GM12878 (cell line): ENCODE measurements at regions not wholly inside any gene's neighbourhood (a gene's known extent, or its start where the extent isn't known, plus 50 kb on each side); places are given as distances from the start of the nearest gene placed in this dataset.
A peak's percentile ranks its signal among the peaks of the same experiment; 100 is the strongest.

Experiments used
- ATF7 ChIP-seq: fragments of 450-650 bp; IDR thresholded peaks from 2 replicates; pipeline ENCODE4 v1.6.1; 2016; ENCODE audit warnings: low read depth, mild to moderate bottlenecking
- BHLHE40 ChIP-seq, 2 experiments: fragments of 450-650 bp in 1 of 2; IDR thresholded peaks; 2 replicates each; pipeline ENCODE4 v1.6.1; 2011 to 2017; ENCODE audit warnings: low read depth in 2 of 2, borderline replicate concordance in 1 of 2, improper control_type of control experiment in 1 of 2, low read length in 1 of 2, mild to moderate bottlenecking in 1 of 2
- CEBPZ ChIP-seq: fragments of 150-350 bp; IDR thresholded peaks from 2 replicates; pipeline ENCODE4 v1.6.1; 2016; ENCODE audit warnings: low read depth, low read length
- CREB1 ChIP-seq: IDR thresholded peaks from 2 replicates; pipeline ENCODE4 v1.6.1; 2012; ENCODE audit warnings: low read depth, mild to moderate bottlenecking, inconsistent platforms
- CREM ChIP-seq: IDR thresholded peaks from 2 replicates; pipeline ENCODE4 v1.6.1; 2014; ENCODE audit warnings: antibody characterized with exemption, low read depth
- EGR1 ChIP-seq, 2 experiments: IDR thresholded peaks; 1 replicate in 1 of 2; 2 replicates in 1 of 2; pipeline ENCODE4 v1.6.1; 2011 to 2012; ENCODE audit warnings: low read depth in 2 of 2, low read length in 2 of 2, borderline replicate concordance in 1 of 2, mild to moderate bottlenecking in 1 of 2, moderate library complexity in 1 of 2
- EP300 ChIP-seq, 2 experiments: fragments of 150-350 bp in 1 of 2; IDR thresholded peaks; 2 replicates each; pipeline ENCODE4 v1.6.1; 2011 to 2012; ENCODE audit warnings: low read depth in 2 of 2, low read length in 2 of 2, borderline replicate concordance in 1 of 2, improper control_type of control experiment in 1 of 2, inconsistent platforms in 1 of 2; ENCODE audit not compliant: control insufficient read depth in 1 of 2
- JUNB ChIP-seq: IDR thresholded peaks from 2 replicates; pipeline ENCODE4 v1.6.1; 2016; ENCODE audit warnings: antibody characterized with exemption, mild to moderate bottlenecking
- JUND ChIP-seq: IDR thresholded peaks from 2 replicates; pipeline ENCODE4 v1.6.1; 2012; ENCODE audit warnings: low read depth, mild to moderate bottlenecking, low read length, improper control_type of control experiment, moderate library complexity
- MEF2B ChIP-seq: fragments of 450-650 bp; IDR thresholded peaks from 2 replicates; pipeline ENCODE4 v1.6.1; 2018; ENCODE audit warnings: mild to moderate bottlenecking, moderate library complexity; ENCODE audit not compliant: partially characterized antibody, poor library complexity, severe bottlenecking
- MXI1 ChIP-seq: fragments of 150-350 bp; IDR thresholded peaks from 2 replicates; pipeline ENCODE4 v1.6.1; 2011; ENCODE audit warnings: low read depth, mild to moderate bottlenecking, inconsistent platforms, low read length, improper control_type of control experiment
- NFXL1 ChIP-seq: fragments of 450-650 bp; IDR thresholded peaks from 2 replicates; pipeline ENCODE4 v1.6.1; 2017; ENCODE audit warnings: antibody characterized with exemption, mild to moderate bottlenecking, borderline replicate concordance
- NFYB ChIP-seq: IDR thresholded peaks from 2 replicates; pipeline ENCODE4 v1.6.1; 2011; ENCODE audit warnings: low read depth, mild to moderate bottlenecking, low read length, improper control_type of control experiment, moderate library complexity; ENCODE audit not compliant: insufficient read depth
- NKRF ChIP-seq: fragments of 450-650 bp; conservative IDR thresholded peaks from 2 replicates; pipeline ENCODE4 v1.6.1; 2017; ENCODE audit warnings: mild to moderate bottlenecking, moderate library complexity
- NR2C2 ChIP-seq: IDR thresholded peaks from 2 replicates; pipeline ENCODE4 v1.6.1; 2011; ENCODE audit warnings: borderline replicate concordance, low read depth; ENCODE audit not compliant: control insufficient read depth, insufficient read length
- NR2F1 ChIP-seq: fragments of 450-650 bp; conservative IDR thresholded peaks from 2 replicates; pipeline ENCODE4 v1.6.1; 2017; ENCODE audit warnings: mild to moderate bottlenecking
- PAX5 ChIP-seq: IDR thresholded peaks from 2 replicates; pipeline ENCODE4 v1.6.1; 2011; ENCODE audit warnings: low read depth, low read length, borderline replicate concordance
- RELA ChIP-seq: fragments of 450-650 bp; IDR thresholded peaks from 2 replicates; pipeline ENCODE4 v1.8.0; 2014; ENCODE audit warnings: borderline replicate concordance; ENCODE audit not compliant: partially characterized antibody
- RFX5 ChIP-seq: IDR thresholded peaks from 2 replicates; pipeline ENCODE4 v1.6.1; 2011; ENCODE audit warnings: low read depth, low read length, improper control_type of control experiment
- SIN3A ChIP-seq: IDR thresholded peaks from 2 replicates; pipeline ENCODE4 v1.6.1; 2012; ENCODE audit warnings: low read depth, low read length, improper control_type of control experiment
- ZBTB11 ChIP-seq: fragments of 450-650 bp; formaldehyde crosslinking; IDR thresholded peaks from 2 replicates; pipeline ENCODE4 v1.5.0; 2022; ENCODE audit warnings: mild to moderate bottlenecking, missing genetic modification characterization
- ZNF24 ChIP-seq: fragments of 450-650 bp; IDR thresholded peaks from 2 replicates; pipeline ENCODE4 v1.6.1; 2017; ENCODE audit warnings: antibody characterized with exemption, mild to moderate bottlenecking
- ZNF622 ChIP-seq: fragments of 450-650 bp; IDR thresholded peaks from 2 replicates; pipeline ENCODE4 v1.6.1; 2017; ENCODE audit warnings: mild to moderate bottlenecking, inconsistent platforms
- ZZZ3 ChIP-seq: IDR thresholded peaks from 2 replicates; pipeline ENCODE4 v1.6.1; 2011; ENCODE audit warnings: low read depth; ENCODE audit not compliant: control insufficient read depth, insufficient read length

GRCh38 chr12:131511391-131511802, 199.5 kb upstream of the SFSWAP start (continued):
- TF ChIP-seq CEBPZ (no peak), SIN3A (no peak), BHLHE40 (IDR thresholded peaks at IDR 0.05; ENCODE audit: borderline replicate concordance in 1 of 2, low read depth in 2 of 2, low read length in 1 of 2) (peak in 1 of 2 experiments; percentile 53; a peak in 1 of 4 replicates), NFXL1 (no peak), NR2C2 (no peak), JUNB (no peak), PAX5 (no peak), ZZZ3 (no peak), ZNF622 (no peak), ZNF24 (no peak), MEF2B (no peak), EGR1 (IDR thresholded peaks at IDR 0.05; ENCODE audit: borderline replicate concordance in 1 of 2, low read depth in 2 of 2, low read length in 2 of 2) (no peak), ATF7 (peak; percentile 36), JUND (no peak), NFYB (no peak), RELA (no peak), RFX5 (no peak), EP300 (IDR thresholded peaks at IDR 0.05; ENCODE audit: borderline replicate concordance in 1 of 2, control insufficient read depth in 1 of 2, low read depth in 2 of 2, low read length in 2 of 2) (no peak), MXI1 (no peak), CREB1 (peak; percentile 48; the same call in 1 of the 2 replicates), CREM (peak; percentile 42; the same call in 1 of the 2 replicates), NR2F1 (no peak), NKRF (no peak), ZBTB11 (CRISPR knock-in tag) (no peak)
